GM12878 (cell line): ENCODE measurements at regions not wholly inside any gene's neighbourhood (a gene's known extent, or its start where the extent isn't known, plus 50 kb on each side); places are given as distances from the start of the nearest gene placed in this dataset.

ENCODE experiments used
- ATAC-seq: fragments of 200-7000 bp; cut with Tn5 transposase; 3 replicates; pipeline ENCODE4 v1.9.1; 2020; ENCODE audit warnings: mild to moderate bottlenecking, moderate library complexity
- BruUV-seq: library from RNA; stranded (reverse); fragments of 400-500 nt; replicated peaks from 2 replicates; lab custom pipeline; 2021; lab: Mats Ljungman, UMichigan
- CTCF ChIA-PET: fragments of 300-600 bp; sonication (Branson Sonifier 250); formaldehyde crosslinking; extraction: SDS; loops from one replicate; lab custom pipeline; 2021; ENCODE audit warnings: inconsistent platforms; lab: Yijun Ruan, JAX
- POLR2A ChIA-PET: fragments of 350-600 bp; formaldehyde crosslinking; extraction: SDS; loops from one replicate; lab custom pipeline; 2021; ENCODE audit warnings: inconsistent platforms; lab: Charles Lee
- RAD21 ChIA-PET: fragments of 300-600 bp; sonication (Branson Sonifier 250); formaldehyde crosslinking; loops from one replicate; lab custom pipeline; 2023; ENCODE audit warnings: antibody characterized with exemption; ENCODE audit not compliant: unreplicated experiment; lab: Charles Lee
- SMC1A ChIA-PET: fragments of 300-600 bp; sonication (Branson Sonifier 250); formaldehyde crosslinking; loops from one replicate; lab custom pipeline; 2023; ENCODE audit not compliant: unreplicated experiment, uncharacterized antibody; lab: Charles Lee
- DNase-seq: peaks from one replicate; pipeline ENCODE4 v3.0.0-alpha.2; 2011; ENCODE audit warnings: low read depth, low spot score
- FAIRE-seq: peaks from 3 replicates; lab custom pipeline; 2011; peaks lifted over from hg19 to GRCh38; lab: Jason Lieb, UNC
- H2AFZ ChIP-seq: 2 replicates; pipeline ENCODE4 v1.6.0; 2011; ENCODE audit warnings: low read depth, low read length, control low read depth; ENCODE audit not compliant: control insufficient read depth
- H3K27ac ChIP-seq: 2 replicates; pipeline ENCODE4 v1.5.1; 2011; ENCODE audit warnings: control low read depth; ENCODE audit not compliant: control insufficient read depth, insufficient read depth
- H3K27me3 ChIP-seq, 2 experiments: replicated peaks in 1 of 2; 2 replicates each; pipeline versions ENCODE4 v1.6.0 to v1.6.1; 2011; ENCODE audit warnings: low read length in 1 of 2; ENCODE audit not compliant: control insufficient read depth in 2 of 2, insufficient read depth in 2 of 2
- H3K36me3 ChIP-seq, 2 experiments: 2 replicates each; pipeline ENCODE4 v1.5.1; 2011; ENCODE audit warnings: low read length in 1 of 2; ENCODE audit not compliant: control insufficient read depth in 2 of 2, insufficient read depth in 2 of 2
- H3K4me1 ChIP-seq: 2 replicates; pipeline ENCODE4 v1.6.1; 2011; ENCODE audit warnings: mild to moderate bottlenecking, low read length, moderate library complexity, mixed read lengths; ENCODE audit not compliant: control insufficient read depth, insufficient read depth
- H3K4me2 ChIP-seq: 2 replicates; pipeline ENCODE4 v1.6.0; 2011; ENCODE audit warnings: control low read depth; ENCODE audit not compliant: control insufficient read depth, insufficient read depth
- H3K4me3 ChIP-seq: fragments of 200-600 bp; sonication (generic); 2 replicates; pipeline ENCODE4 v1.5.1; 2016
- H3K79me2 ChIP-seq: 2 replicates; pipeline ENCODE4 v1.6.0; 2011; ENCODE audit warnings: low read length; ENCODE audit not compliant: control insufficient read depth, insufficient read depth
- H3K9ac ChIP-seq: 2 replicates; pipeline ENCODE4 v1.8.0; 2011; ENCODE audit warnings: low read length, control low read depth, mixed read lengths; ENCODE audit not compliant: control insufficient read depth, insufficient read depth
- H3K9me3 ChIP-seq: replicated peaks from 3 replicates; pipeline ENCODE4 v1.5.1; 2011; ENCODE audit warnings: mild to moderate bottlenecking, low read length; ENCODE audit not compliant: control insufficient read depth, insufficient read depth
- H4K20me1 ChIP-seq: 2 replicates; pipeline ENCODE4 v1.6.0; 2011; ENCODE audit not compliant: control insufficient read depth, insufficient read depth
- BCLAF1 ChIP-seq: fragments of 450-650 bp; IDR thresholded peaks from 2 replicates; pipeline ENCODE4 v1.6.1; 2017; ENCODE audit warnings: antibody characterized with exemption, mild to moderate bottlenecking, moderate library complexity
- CBX3 ChIP-seq: fragments of 200-600 bp; sonication (generic); IDR thresholded peaks from 2 replicates; pipeline ENCODE4 v1.6.1; 2016; ENCODE audit warnings: low read depth, borderline replicate concordance
- ESRRA ChIP-seq: IDR thresholded peaks from 2 replicates; pipeline ENCODE4 v1.6.1; 2012; ENCODE audit warnings: mild to moderate bottlenecking, low read length, improper control_type of control experiment
- HDAC2 ChIP-seq: fragments of 200-600 bp; sonication (generic); IDR thresholded peaks from 2 replicates; pipeline ENCODE4 v1.6.1; 2017
- MAX ChIP-seq: IDR thresholded peaks from 2 replicates; pipeline ENCODE4 v1.6.1; 2012; ENCODE audit warnings: low read depth, low read length, improper control_type of control experiment
- NR2C2 ChIP-seq: IDR thresholded peaks from 2 replicates; pipeline ENCODE4 v1.6.1; 2011; ENCODE audit warnings: borderline replicate concordance, low read depth; ENCODE audit not compliant: control insufficient read depth, insufficient read length
- SREBF2 ChIP-seq: IDR thresholded peaks from 2 replicates; pipeline ENCODE4 v1.6.1; 2012; ENCODE audit warnings: mild to moderate bottlenecking, low read length
- in situ Hi-C: fragments of 300-500 bp; cut with MboI; formaldehyde crosslinking; loops from 9 replicates; pipeline ENCODE4 v1.14.3; 2018; ENCODE audit warnings: mixed read lengths
- intact Hi-C: fragments of 100-400 bp; cut with micrococcal nuclease; formaldehyde crosslinking; loops from one replicate; pipeline ENCODE4 v1.14.2; 2022; ENCODE audit not compliant: unreplicated experiment

- FAIRE-seq: no peak
- Histone ChIP-seq H2AFZ (no peak overlapping the region), H3K9ac (no peak overlapping the region), H3K9me3 (no peaks in the 10 kb centered on the region), H3K79me2 (no peaks in the 10 kb centered on the region), H4K20me1 (no peaks in the 10 kb centered on the region), H3K27me3 (no peaks in the 10 kb centered on the region), H3K4me1 (no peaks in the 10 kb centered on the region), H3K4me3 (no peak overlapping the region), H3K4me2 (no peak overlapping the region), H3K27ac (no peak overlapping the region), H3K36me3 (no peaks in the 10 kb centered on the region)
- ChIA-PET SMC1A (no interaction called here), RAD21 (no interaction called here), POLR2A (no interaction called here), CTCF (no interaction called here)
- TF ChIP-seq MAX (no peak), BCLAF1 (no peak), HDAC2 (no peak), SREBF2 (no peak), ESRRA (no peak), NR2C2 (no peak), CBX3 (no peak)
- DNase-seq: no peak
- in situ Hi-C loops: no loop called here
- ATAC-seq: no peak
- no TSS peak for BruUV-seq
- intact Hi-C loops: loop anchor here (10.0 kb wide), 1 partner anchor 63 kb away; no protein-coding TSS in a partner anchor
These were observed 607.8 kb upstream of the PTGER4 start for GRCh38 chr5:40071870-40072269.
